HCT116 (cell line): ENCODE measurements at regions not wholly inside any gene's neighbourhood (a gene's known extent, or its start where the extent isn't known, plus 50 kb on each side); places are given as distances from the start of the nearest gene placed in this dataset.

Experiments used
- ATAC-seq: fragments of 200-7000 bp; cut with Tn5 transposase; 2 replicates; pipeline ENCODE4 v1.9.1; 2020; ENCODE audit warnings: mild to moderate bottlenecking, moderate library complexity
- BruUV-seq: library from RNA; stranded (reverse); fragments of 400-500 nt; replicated peaks from 2 replicates; lab custom pipeline; 2021; lab: Mats Ljungman, UMichigan
- CTCF ChIA-PET: fragments of 300-600 bp; sonication (Branson Sonifier 250); formaldehyde crosslinking; loops from one replicate; lab custom pipeline; 2021; ENCODE audit warnings: antibody characterized with exemption; lab: Charles Lee
- POLR2A ChIA-PET: fragments of 300-600, 350-600 bp; sonication (Branson Sonifier 250); formaldehyde crosslinking; loops from one replicate; lab custom pipeline; 2021; ENCODE audit warnings: antibody characterized with exemption; lab: Charles Lee
- RAD21 ChIA-PET, 2 experiments: fragments of 300-600 bp; sonication (Branson Sonifier 250); formaldehyde crosslinking; loops; one replicate each; lab custom pipeline; 2023; ENCODE audit warnings: low total read pairs in 2 of 2; ENCODE audit not compliant: uncharacterized antibody in 2 of 2, unreplicated experiment in 2 of 2, low non-redundant PET in 1 of 2; lab: Charles Lee
- DNase-seq: peaks from one replicate; pipeline ENCODE4 v3.0.0-alpha.2; 2010; ENCODE audit warnings: low read depth, low spot score
- H2AFZ ChIP-seq: fragments of 200-600 bp; shearing (Covaris generic), sonication (generic); 2 replicates; pipeline ENCODE4 v1.6.1; 2017; ENCODE audit warnings: low read depth, mixed run types, mixed read lengths, antibody characterized with exemption, low read length; ENCODE audit not compliant: poor library complexity, severe bottlenecking
- H3K27ac ChIP-seq: 2 replicates; pipeline ENCODE4 v1.5.1; 2012; ENCODE audit warnings: low read depth, low read length
- H3K27me3 ChIP-seq: fragments of 200-600 bp; sonication (generic); 2 replicates; pipeline ENCODE4 v1.6.1; 2016; ENCODE audit warnings: mixed run types, low read length, mixed read lengths; ENCODE audit not compliant: insufficient read depth
- H3K36me3 ChIP-seq, 2 experiments: fragments of 200-500 bp in 1 of 2; fragments of 200-600 bp in 1 of 2; sonication (Bioruptor generic) in 1 of 2; sonication (generic) in 1 of 2; 2 replicates each; pipeline versions ENCODE4 v1.5.1 to v1.6.1; 2014 to 2016; ENCODE audit warnings: low read length in 2 of 2, inconsistent platforms in 1 of 2, mixed read lengths in 1 of 2, mixed run types in 1 of 2; ENCODE audit not compliant: insufficient read depth in 2 of 2, control insufficient read depth in 1 of 2
- H3K4me1 ChIP-seq, 2 experiments: fragments of 200-600 bp in 1 of 2; sonication (generic) in 1 of 2; 2 replicates each; pipeline versions ENCODE4 v1.5.1 to v1.6.1; 2012 to 2017; ENCODE audit warnings: low read length in 2 of 2, inconsistent platforms in 1 of 2, mild to moderate bottlenecking in 1 of 2, mixed read lengths in 1 of 2, mixed run types in 1 of 2, moderate library complexity in 1 of 2; ENCODE audit not compliant: insufficient read depth in 2 of 2, control insufficient read depth in 1 of 2
- H3K4me2 ChIP-seq: fragments of 200-600 bp; sonication (generic); 2 replicates; pipeline ENCODE4 v1.6.1; 2017; ENCODE audit warnings: mixed run types, low read length, mixed read lengths
- H3K4me3 ChIP-seq, 2 experiments: fragments of 200-600 bp in 1 of 2; sonication (generic) in 1 of 2; replicated peaks in 1 of 2; 2 replicates each; pipeline ENCODE4 v1.5.1; 2011 to 2016; ENCODE audit warnings: low read length in 2 of 2, control low read depth in 1 of 2, low read depth in 1 of 2, mild to moderate bottlenecking in 1 of 2, mixed read lengths in 1 of 2, mixed run types in 1 of 2
- H3K79me2 ChIP-seq: fragments of 200-600 bp; sonication (generic); 2 replicates; pipeline ENCODE4 v1.6.1; 2017; ENCODE audit warnings: mild to moderate bottlenecking, mixed run types, low read length, moderate library complexity, mixed read lengths; ENCODE audit not compliant: insufficient read depth
- H3K9ac ChIP-seq: fragments of 200-600 bp; sonication (generic); 2 replicates; pipeline ENCODE4 v1.6.1; 2016; ENCODE audit warnings: low read length, mixed read lengths
- H3K9me2 ChIP-seq: fragments of 200-600 bp; sonication (generic), shearing (Covaris generic); 2 replicates; pipeline ENCODE4 v1.6.1; 2017; ENCODE audit warnings: mixed run types, mild to moderate bottlenecking, moderate library complexity; ENCODE audit not compliant: insufficient read depth
- H3K9me3 ChIP-seq, 2 experiments: fragments of 200-500 bp in 1 of 2; fragments of 200-600 bp in 1 of 2; sonication (Bioruptor generic) in 1 of 2; sonication (generic) in 1 of 2; 2 replicates each; pipeline ENCODE4 v1.6.1; 2014 to 2017; ENCODE audit warnings: low read length in 2 of 2, mixed read lengths in 2 of 2, inconsistent platforms in 1 of 2, low read depth in 1 of 2, mild to moderate bottlenecking in 1 of 2, mixed run types in 1 of 2, moderate library complexity in 1 of 2; ENCODE audit not compliant: control insufficient read depth in 1 of 2, insufficient read depth in 1 of 2
- H4K20me1 ChIP-seq: fragments of 200-600 bp; sonication (generic), shearing (Covaris generic); 2 replicates; pipeline ENCODE4 v1.6.1; 2017; ENCODE audit warnings: mixed run types, mild to moderate bottlenecking, moderate library complexity; ENCODE audit not compliant: insufficient read depth
- CEBPB ChIP-seq: IDR thresholded peaks from 2 replicates; pipeline ENCODE4 v1.6.1; 2012; ENCODE audit warnings: low read depth
- FOSL1 ChIP-seq: IDR thresholded peaks from 2 replicates; pipeline ENCODE4 v1.6.1; 2012; ENCODE audit warnings: low read depth
- MAX ChIP-seq: IDR thresholded peaks from 2 replicates; pipeline ENCODE4 v1.6.1; 2012
- POLR2A ChIP-seq: IDR thresholded peaks from 2 replicates; pipeline ENCODE4 v1.7.0; 2011; ENCODE audit warnings: borderline replicate concordance; ENCODE audit not compliant: insufficient read depth, insufficient read length; ENCODE audit errors: extremely low read depth
- POLR2AphosphoS5 ChIP-seq: IDR thresholded peaks from 2 replicates; pipeline ENCODE4 v1.6.1; 2011; ENCODE audit warnings: mild to moderate bottlenecking, low read depth, low read length, moderate library complexity
- RAD21 ChIP-seq: IDR thresholded peaks from 2 replicates; pipeline ENCODE4 v1.6.1; 2012; ENCODE audit warnings: low read depth, mild to moderate bottlenecking
- REST ChIP-seq: IDR thresholded peaks from 2 replicates; pipeline ENCODE4 v1.6.1; 2012; ENCODE audit warnings: low read depth
- YY1 ChIP-seq: IDR thresholded peaks from 2 replicates; pipeline ENCODE4 v1.6.1; 2011; ENCODE audit warnings: low read length, low read depth, moderate library complexity, mild to moderate bottlenecking; ENCODE audit not compliant: insufficient replicate concordance; ENCODE audit errors: extremely low read depth
- intact Hi-C: fragments of 100-400 bp; cut with micrococcal nuclease; formaldehyde crosslinking; loops from 2 replicates; pipeline ENCODE4 v1.10.0; 2022

- Histone ChIP-seq H3K4me3 (no peak overlapping the region), H3K4me1 (no peaks in the 10 kb centered on the region), H3K9ac (no peak overlapping the region), H2AFZ (no peak overlapping the region), H3K27ac (no peak overlapping the region), H3K79me2 (no peaks in the 10 kb centered on the region), H3K27me3 (no peaks in the 10 kb centered on the region), H3K4me2 (no peak overlapping the region), H4K20me1 (no peaks in the 10 kb centered on the region), H3K36me3 (no peaks in the 10 kb centered on the region), H3K9me2 (no peaks in the 10 kb centered on the region; the same call in 1 of the 2 replicates), H3K9me3 (no peaks in the 10 kb centered on the region)
- intact Hi-C loops, result no loop called here
- TF ChIP-seq YY1 (no peak), MAX (no peak), FOSL1 (no peak), RAD21 (no peak), REST (no peak), POLR2AphosphoS5 (no peak), CEBPB (no peak), POLR2A (no peak)
- ChIA-PET RAD21 (no interaction called here), POLR2A (no interaction called here), CTCF (no interaction called here)
- ATAC-seq (no peak), DNase-seq (no peak)
- BruUV-seq, result no TSS peak
Measured at GRCh38 chr3:166522017-166522416, 684.8 kb upstream of the BCHE start.
